LNCAP (cell line): ENCODE measurements at regions not wholly inside any gene's neighbourhood (a gene's known extent, or its start where the extent isn't known, plus 50 kb on each side); places are given as distances from the start of the nearest gene placed in this dataset.

Experiments used
- TF ChIP-seq, protein P1 (sequence below): fragments of 450-650 bp; IDR thresholded peaks from 2 replicates; pipeline ENCODE4 v1.5.1; 2017; ENCODE audit warnings: mild to moderate bottlenecking

DNA sequence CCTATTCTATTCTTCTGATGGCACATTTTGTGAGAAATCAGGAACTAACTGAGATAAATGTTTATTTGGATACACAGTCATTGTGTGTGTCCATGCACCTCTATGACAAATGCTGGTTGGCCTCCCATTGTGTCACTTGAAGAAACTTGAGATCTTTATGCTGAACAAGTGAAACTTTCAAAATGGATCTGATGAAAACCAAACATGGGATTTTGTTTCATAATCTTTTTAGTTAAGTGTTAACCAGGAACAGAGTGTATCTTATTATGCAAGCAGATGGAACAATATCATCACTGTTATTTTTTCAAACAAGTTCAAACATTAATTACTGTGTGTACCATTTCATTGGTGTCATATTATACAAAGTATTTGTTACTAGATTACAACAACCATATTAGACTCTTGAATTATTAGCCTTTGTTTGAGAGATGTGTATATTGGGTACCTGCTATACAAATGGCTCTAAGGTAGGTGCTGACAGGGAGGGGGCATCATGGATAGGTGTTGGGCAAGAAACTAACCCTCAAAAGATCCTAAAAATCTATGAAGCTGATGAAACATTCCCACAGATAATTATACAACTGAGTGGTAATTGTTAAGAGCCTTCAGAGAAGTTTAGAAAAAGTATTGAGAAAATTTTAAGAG lies 159.8 kb downstream of the PALM2AKAP2 start:
- TF ChIP-seq, protein P1, sequence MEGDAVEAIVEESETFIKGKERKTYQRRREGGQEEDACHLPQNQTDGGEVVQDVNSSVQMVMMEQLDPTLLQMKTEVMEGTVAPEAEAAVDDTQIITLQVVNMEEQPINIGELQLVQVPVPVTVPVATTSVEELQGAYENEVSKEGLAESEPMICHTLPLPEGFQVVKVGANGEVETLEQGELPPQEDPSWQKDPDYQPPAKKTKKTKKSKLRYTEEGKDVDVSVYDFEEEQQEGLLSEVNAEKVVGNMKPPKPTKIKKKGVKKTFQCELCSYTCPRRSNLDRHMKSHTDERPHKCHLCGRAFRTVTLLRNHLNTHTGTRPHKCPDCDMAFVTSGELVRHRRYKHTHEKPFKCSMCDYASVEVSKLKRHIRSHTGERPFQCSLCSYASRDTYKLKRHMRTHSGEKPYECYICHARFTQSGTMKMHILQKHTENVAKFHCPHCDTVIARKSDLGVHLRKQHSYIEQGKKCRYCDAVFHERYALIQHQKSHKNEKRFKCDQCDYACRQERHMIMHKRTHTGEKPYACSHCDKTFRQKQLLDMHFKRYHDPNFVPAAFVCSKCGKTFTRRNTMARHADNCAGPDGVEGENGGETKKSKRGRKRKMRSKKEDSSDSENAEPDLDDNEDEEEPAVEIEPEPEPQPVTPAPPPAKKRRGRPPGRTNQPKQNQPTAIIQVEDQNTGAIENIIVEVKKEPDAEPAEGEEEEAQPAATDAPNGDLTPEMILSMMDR = no peak

DNA sequence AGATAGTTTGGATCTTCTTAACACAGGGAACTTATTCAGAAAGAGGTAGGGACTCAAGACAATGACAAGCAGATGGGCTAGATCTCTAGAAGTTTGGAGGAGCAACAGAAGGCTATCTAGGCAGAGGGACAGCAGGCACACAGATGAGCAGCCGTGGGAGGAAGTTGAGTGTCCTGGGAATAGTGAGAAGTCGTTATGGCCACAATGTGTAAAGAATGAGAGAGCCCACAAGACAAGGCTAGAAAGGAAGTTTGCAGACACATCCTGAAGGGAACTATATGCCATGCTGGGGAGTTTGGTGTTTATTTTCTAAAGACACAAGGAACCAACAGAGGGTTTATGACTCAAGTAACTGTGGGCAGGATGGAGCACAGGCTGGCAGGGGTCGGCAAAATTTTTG lies 160.6 kb downstream of the PALM2AKAP2 start:
- TF ChIP-seq, protein P1 = no peak

DNA sequence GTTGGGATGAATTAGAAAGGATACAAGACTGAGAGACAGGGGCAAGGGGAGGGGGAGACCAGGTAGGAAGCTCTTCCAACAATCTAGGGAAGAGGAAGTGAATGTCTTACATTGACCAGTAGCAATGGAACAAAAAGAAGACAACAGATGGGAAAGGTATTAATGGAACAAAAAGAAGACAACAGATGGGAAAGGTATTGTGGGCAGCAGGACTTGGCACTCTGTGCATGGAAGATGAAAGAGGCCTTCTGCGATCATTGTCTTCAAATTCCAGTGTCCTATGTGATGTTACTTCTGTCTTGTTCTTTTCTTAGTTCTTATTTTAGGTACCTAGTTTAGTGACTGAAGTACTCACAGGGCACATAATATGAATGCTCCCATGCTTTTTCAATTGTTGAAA lies 161.8 kb downstream of the PALM2AKAP2 start:
- TF ChIP-seq, protein P1 = no peak

DNA sequence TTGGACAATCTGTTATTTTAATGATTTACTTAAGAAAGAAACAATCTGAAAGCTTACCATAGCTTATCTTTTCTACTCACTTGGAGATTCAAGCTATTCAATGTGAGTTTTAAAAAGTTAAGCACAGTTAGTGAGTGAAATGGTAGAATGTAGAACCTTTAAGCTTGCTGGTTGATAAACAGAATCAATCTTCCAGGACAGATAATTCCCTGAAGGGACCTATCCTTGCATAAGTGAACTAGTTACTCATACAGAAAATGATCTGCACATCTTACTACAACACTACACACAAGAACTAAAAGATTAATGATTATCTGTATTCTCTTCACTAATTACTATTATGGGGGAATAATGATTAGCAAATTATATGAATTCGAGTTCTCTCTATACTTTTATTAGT lies 165.6 kb downstream of the PALM2AKAP2 start:
- TF ChIP-seq, protein P1 = no peak

DNA sequence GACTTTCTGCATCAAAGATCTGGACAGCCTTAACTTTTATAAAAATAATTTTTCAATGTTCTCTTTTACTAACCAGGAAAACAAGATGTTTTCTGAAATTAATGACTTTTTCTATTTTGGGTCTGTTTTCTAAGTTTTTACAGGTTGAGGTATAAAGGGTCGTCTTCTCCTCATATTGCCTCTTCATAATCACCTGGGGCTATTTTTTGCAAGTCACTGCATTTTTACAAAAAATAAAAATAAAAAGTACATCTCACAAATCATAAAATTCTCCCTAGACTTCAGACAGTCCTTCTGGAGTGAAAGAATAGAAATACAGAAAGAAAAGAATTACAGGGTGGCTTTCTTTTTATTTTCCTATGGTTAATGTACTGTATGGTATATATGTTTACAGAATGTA lies 168.5 kb downstream of the PALM2AKAP2 start:
- TF ChIP-seq, protein P1 = no peak

DNA sequence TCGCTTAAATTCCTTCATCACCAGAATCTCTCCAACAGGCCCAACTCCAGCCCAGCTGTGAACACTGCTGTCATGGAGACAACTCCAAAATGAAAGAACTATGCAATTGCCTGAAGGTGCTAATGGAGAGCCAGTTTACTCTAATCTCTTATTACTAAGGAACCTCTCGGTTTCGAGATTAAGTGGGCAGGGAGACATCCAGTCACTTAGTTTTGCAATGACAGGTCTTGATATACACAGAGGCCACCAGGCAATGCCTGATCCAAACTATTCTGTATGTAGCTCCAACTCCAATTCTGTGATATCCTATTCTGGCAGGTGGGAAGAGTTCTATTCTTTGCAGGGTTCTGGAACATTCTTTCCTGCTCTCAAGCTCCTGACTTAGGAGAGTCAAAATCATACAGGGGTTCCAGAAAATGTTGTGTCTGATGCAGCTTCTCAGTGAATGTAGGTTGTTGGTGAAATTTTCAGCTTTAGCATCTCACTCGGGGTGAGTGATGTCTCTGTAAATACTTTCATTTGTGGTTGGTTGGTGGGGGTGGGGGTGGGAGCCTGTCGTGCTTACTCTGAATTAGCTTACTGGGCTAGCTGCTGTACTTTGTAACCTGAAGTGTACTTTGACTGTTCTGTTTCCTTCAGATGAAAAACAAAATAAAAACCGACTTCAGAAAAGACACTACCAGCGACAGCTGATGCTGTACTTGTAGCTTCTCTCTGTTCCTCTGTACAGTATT lies 170.9 kb downstream of the PALM2AKAP2 start:
- TF ChIP-seq, protein P1 = no peak

DNA sequence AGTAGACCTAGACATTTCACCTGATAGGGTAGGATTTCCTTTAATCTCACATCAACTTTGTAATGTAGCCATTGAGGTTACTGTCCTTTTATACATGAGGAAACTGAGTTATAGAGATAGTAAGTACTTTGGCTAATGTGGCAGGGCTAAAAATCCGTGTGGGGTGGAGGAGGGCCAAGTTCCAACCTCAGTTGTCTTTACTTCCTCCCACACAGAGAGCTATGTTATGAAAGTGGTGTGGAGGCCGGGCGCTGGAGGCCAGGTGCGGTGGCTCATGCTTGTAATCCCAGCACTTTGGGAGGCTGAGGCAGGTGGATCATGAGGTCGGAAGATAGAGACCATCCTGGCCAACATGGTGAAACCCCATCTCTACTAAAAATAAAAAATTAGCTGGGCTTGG lies 173.3 kb downstream of the PALM2AKAP2 start:
- TF ChIP-seq, protein P1 = no peak
